Rectal smooth muscle tissue (tissue), 1 donor: ENCODE measurements at regions not wholly inside any gene's neighbourhood (a gene's known extent, or its start where the extent isn't known, plus 50 kb on each side); places are given as distances from the start of the nearest gene placed in this dataset.

Source experiments
- H3K27ac ChIP-seq: one replicate; pipeline ENCODE4 v1.7.0; 2013; ENCODE audit warnings: low read depth, low read length, inconsistent platforms
- H3K27me3 ChIP-seq: one replicate; pipeline ENCODE4 v1.7.0; 2013; ENCODE audit warnings: low read length; ENCODE audit not compliant: control insufficient read depth, insufficient read depth
- H3K36me3 ChIP-seq: one replicate; pipeline ENCODE4 v1.7.0; 2013; ENCODE audit warnings: low read length; ENCODE audit not compliant: control insufficient read depth, insufficient read depth
- H3K4me1 ChIP-seq: one replicate; pipeline ENCODE4 v1.7.0; 2013; ENCODE audit warnings: low read length; ENCODE audit not compliant: control insufficient read depth, insufficient read depth
- H3K4me3 ChIP-seq: one replicate; pipeline ENCODE4 v1.7.0; 2013; ENCODE audit warnings: low read length
- H3K9ac ChIP-seq: one replicate; pipeline ENCODE4 v1.7.0; 2013; ENCODE audit warnings: low read length

- Histone ChIP-seq H3K36me3 (no peaks in the 10 kb centered on the region), H3K27ac (no peak overlapping the region), H3K27me3 (no peaks in the 10 kb centered on the region), H3K4me3 (no peak overlapping the region), H3K4me1 (no peaks in the 10 kb centered on the region), H3K9ac (no peak overlapping the region)
These were observed 169.0 kb downstream of the ETNK1 start for GRCh38 chr12:22794017-22794416.

GRCh38 chr12:22796941-22797630 is 172.1 kb downstream of the ETNK1 start:
- H3K4me1 ChIP-seq = no peaks in the 10 kb centered on the region
- H3K36me3 ChIP-seq = no peaks in the 10 kb centered on the region
- no peak overlapping the region for H3K9ac ChIP-seq
- no peak overlapping the region for H3K27ac ChIP-seq
- no peaks in the 10 kb centered on the region for H3K27me3 ChIP-seq
- no peak overlapping the region for H3K4me3 ChIP-seq

DNA sequence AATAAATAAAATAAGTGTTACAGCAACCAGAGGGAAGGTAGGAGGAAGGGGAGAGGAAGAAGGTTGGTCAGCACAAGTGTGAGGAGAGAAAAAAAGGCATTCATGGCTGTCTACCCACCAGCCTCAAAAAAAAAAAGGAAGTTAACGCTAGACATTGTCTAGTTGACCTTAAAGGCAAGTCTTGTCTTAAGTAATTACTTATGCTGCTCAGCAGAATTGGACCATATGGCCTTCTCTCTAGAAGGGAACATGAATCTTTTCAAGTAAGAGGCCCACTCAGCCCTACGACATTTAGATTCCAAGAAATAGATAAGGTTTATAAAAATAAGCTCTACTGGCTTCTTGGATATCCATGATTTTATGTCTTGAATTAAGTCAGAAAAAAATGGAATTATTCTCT is 172.7 kb downstream of the ETNK1 start:
- no peaks in the 10 kb centered on the region for H3K36me3 ChIP-seq
- no peak overlapping the region for H3K4me3 ChIP-seq
- H3K9ac ChIP-seq = no peak overlapping the region
- no peaks in the 10 kb centered on the region for H3K4me1 ChIP-seq
- H3K27ac ChIP-seq = no peak overlapping the region
- H3K27me3 ChIP-seq = no peaks in the 10 kb centered on the region

- Histone ChIP-seq H3K9ac (no peak overlapping the region), H3K27ac (no peak overlapping the region), H3K4me3 (no peak overlapping the region), H3K4me1 (no peaks in the 10 kb centered on the region), H3K27me3 (no peaks in the 10 kb centered on the region), H3K36me3 (no peaks in the 10 kb centered on the region)
These were observed 173.1 kb downstream of the ETNK1 start for GRCh38 chr12:22798116-22798515.

DNA sequence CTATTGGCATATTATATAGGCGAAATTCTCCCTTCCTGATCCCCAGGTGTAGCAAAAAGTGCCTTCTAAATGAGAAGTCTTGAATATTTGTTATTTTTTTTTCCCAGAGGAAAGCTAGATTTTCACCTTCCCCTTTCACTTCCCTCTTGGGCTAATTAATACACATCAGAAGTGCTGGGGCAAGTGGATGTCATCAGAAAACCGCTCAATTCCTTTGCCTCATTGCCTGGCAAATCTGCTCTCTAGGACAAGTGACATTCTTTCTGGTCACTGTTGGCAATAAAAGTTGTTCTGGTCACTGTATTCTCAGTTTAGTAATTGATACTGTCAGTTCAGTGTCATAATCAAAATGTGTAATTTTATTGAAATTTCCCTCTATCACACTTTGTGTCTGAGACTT is 174.5 kb downstream of the ETNK1 start:
- no peak overlapping the region for H3K4me3 ChIP-seq
- H3K9ac ChIP-seq = no peak overlapping the region
- no peaks in the 10 kb centered on the region for H3K27me3 ChIP-seq
- no peaks in the 10 kb centered on the region for H3K4me1 ChIP-seq
- H3K27ac ChIP-seq = no peak overlapping the region
- no peaks in the 10 kb centered on the region for H3K36me3 ChIP-seq

DNA sequence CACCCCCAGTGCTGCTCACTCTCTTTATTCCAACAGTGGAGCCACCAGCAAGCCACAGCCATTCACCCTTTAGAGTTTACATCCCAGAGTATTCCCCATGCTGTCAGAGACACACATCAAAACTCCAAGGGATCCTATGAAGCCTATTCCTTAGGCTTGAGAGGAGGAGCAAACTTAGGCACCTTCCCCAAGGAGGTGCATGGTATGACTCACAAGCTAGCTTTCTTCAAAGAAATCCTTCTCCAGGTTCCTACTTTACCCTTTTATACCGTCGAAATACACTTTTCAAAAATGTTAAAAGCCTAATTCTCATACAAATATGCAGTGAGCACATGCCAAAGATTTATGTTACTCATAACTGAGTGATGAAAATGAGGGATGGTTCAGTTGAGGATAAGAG is 175.4 kb downstream of the ETNK1 start:
- Histone ChIP-seq H3K27ac (no peak overlapping the region), H3K36me3 (no peaks in the 10 kb centered on the region), H3K4me1 (no peaks in the 10 kb centered on the region), H3K4me3 (no peak overlapping the region), H3K9ac (no peak overlapping the region), H3K27me3 (no peaks in the 10 kb centered on the region)

GRCh38 chr12:22802883-22803630 is 178.1 kb downstream of the ETNK1 start:
- Histone ChIP-seq H3K4me3 (no peak overlapping the region), H3K4me1 (no peaks in the 10 kb centered on the region), H3K36me3 (no peaks in the 10 kb centered on the region), H3K27me3 (no peaks in the 10 kb centered on the region), H3K9ac (no peak overlapping the region), H3K27ac (no peak overlapping the region)

GRCh38 chr12:22803725-22804124 is 178.8 kb downstream of the ETNK1 start:
- no peaks in the 10 kb centered on the region for H3K36me3 ChIP-seq
- no peaks in the 10 kb centered on the region for H3K4me1 ChIP-seq
- H3K27me3 ChIP-seq = no peaks in the 10 kb centered on the region
- no peak overlapping the region for H3K4me3 ChIP-seq
- no peak overlapping the region for H3K27ac ChIP-seq
- no peak overlapping the region for H3K9ac ChIP-seq

DNA sequence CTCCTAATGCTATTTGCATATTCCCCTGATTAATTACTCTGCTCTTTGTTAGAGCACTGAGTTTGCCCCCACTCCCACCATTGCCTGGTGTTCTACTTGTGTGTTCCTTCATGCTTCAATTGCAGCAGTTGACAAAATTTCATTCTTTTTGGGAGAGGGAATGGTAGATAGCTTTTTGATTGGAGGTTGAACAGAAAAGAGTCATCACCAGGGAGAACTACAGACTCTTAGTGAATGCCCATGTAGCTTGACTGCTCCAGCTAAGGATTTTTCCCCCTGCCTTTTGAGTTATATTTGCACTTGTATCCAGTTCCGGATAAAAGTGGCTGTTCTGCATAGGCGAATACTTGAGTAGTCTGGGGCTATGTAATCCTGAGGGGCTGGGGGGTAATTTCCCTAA is 183.9 kb downstream of the ETNK1 start:
- no peak overlapping the region for H3K4me3 ChIP-seq
- no peaks in the 10 kb centered on the region for H3K36me3 ChIP-seq
- no peaks in the 10 kb centered on the region for H3K27me3 ChIP-seq
- no peak overlapping the region for H3K27ac ChIP-seq
- no peak overlapping the region for H3K9ac ChIP-seq
- no peaks in the 10 kb centered on the region for H3K4me1 ChIP-seq

- Histone ChIP-seq H3K4me3 (no peak overlapping the region), H3K36me3 (no peaks in the 10 kb centered on the region), H3K4me1 (no peaks in the 10 kb centered on the region), H3K27ac (no peak overlapping the region), H3K9ac (no peak overlapping the region), H3K27me3 (no peaks in the 10 kb centered on the region)
These were observed 185.1 kb downstream of the ETNK1 start for GRCh38 chr12:22810036-22810435.

GRCh38 chr12:22812531-22812930 is 187.6 kb downstream of the ETNK1 start:
- Histone ChIP-seq H3K9ac (no peak overlapping the region), H3K27ac (no peak overlapping the region), H3K4me3 (no peak overlapping the region), H3K4me1 (no peaks in the 10 kb centered on the region), H3K27me3 (no peaks in the 10 kb centered on the region), H3K36me3 (no peaks in the 10 kb centered on the region)

- no peak overlapping the region for H3K27ac ChIP-seq
- H3K4me3 ChIP-seq = no peak overlapping the region
- H3K9ac ChIP-seq = no peak overlapping the region
- no peaks in the 10 kb centered on the region for H3K4me1 ChIP-seq
- H3K36me3 ChIP-seq = no peaks in the 10 kb centered on the region
- no peaks in the 10 kb centered on the region for H3K27me3 ChIP-seq
These were observed 197.0 kb downstream of the ETNK1 start for GRCh38 chr12:22821985-22822384.

DNA sequence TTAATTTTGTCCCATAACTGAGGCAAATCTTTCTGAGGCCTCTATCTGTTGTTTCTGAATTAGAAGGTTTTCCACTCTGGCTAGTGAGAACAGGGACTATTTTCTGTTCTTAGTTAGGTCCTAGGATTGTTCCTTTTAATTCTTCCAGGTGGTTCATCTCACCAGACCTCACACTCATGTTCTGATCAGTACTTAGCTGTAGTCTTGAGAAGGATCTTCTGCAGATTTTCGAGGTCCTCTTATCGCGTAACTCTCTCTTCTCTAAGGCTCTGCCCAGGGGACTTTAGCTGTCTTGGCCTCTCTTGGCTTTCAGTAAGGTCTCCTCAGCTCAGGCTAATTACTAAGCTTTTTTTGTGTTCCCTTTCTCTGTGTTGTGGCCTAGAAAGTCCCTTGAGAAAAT is 201.1 kb downstream of the ETNK1 start:
- no peak overlapping the region for H3K27ac ChIP-seq
- H3K36me3 ChIP-seq = no peaks in the 10 kb centered on the region
- H3K4me1 ChIP-seq = no peaks in the 10 kb centered on the region
- no peak overlapping the region for H3K4me3 ChIP-seq
- H3K27me3 ChIP-seq = no peaks in the 10 kb centered on the region
- no peak overlapping the region for H3K9ac ChIP-seq
